Astrocyte (in vitro differentiated cells and primary cell): ENCODE measurements at regions not wholly inside any gene's neighbourhood (a gene's known extent, or its start where the extent isn't known, plus 50 kb on each side); places are given as distances from the start of the nearest gene placed in this dataset.
A peak's percentile ranks its signal among the peaks of the same experiment; 100 is the strongest.

Experiments
- DNase-seq: peaks from one replicate; pipeline ENCODE4 v3.0.0-alpha.2; 2010; ENCODE audit warnings: low read depth
- FAIRE-seq: peaks from 2 replicates; lab custom pipeline; 2011; peaks lifted over from hg19 to GRCh38; lab: Jason Lieb, UNC
- H2AFZ ChIP-seq: 2 replicates; pipeline ENCODE4 v1.6.0; 2012; ENCODE audit warnings: low read depth, low read length, inconsistent platforms
- H3K27ac ChIP-seq: 2 replicates; pipeline ENCODE4 v1.5.1; 2011; ENCODE audit warnings: low read depth, low read length, inconsistent platforms
- H3K27me3 ChIP-seq: 2 replicates; pipeline ENCODE4 v1.6.0; 2011; ENCODE audit warnings: low read length, inconsistent platforms; ENCODE audit not compliant: insufficient read depth
- H3K36me3 ChIP-seq: 2 replicates; pipeline ENCODE4 v1.5.1; 2011; ENCODE audit warnings: low read length, inconsistent platforms; ENCODE audit not compliant: insufficient read depth
- H3K4me1 ChIP-seq: 2 replicates; pipeline ENCODE4 v1.5.1; 2011; ENCODE audit warnings: low read length, inconsistent platforms; ENCODE audit not compliant: insufficient read depth
- H3K4me2 ChIP-seq: 2 replicates; pipeline ENCODE4 v1.6.0; 2012; ENCODE audit warnings: low read length, inconsistent platforms
- H3K4me3 ChIP-seq: 2 replicates; pipeline ENCODE4 v1.5.1; 2011; ENCODE audit warnings: low read depth, mild to moderate bottlenecking, low read length, inconsistent platforms; ENCODE audit not compliant: insufficient read depth
- H3K79me2 ChIP-seq: 2 replicates; pipeline ENCODE4 v1.6.0; 2012; ENCODE audit warnings: mild to moderate bottlenecking, low read length, inconsistent platforms; ENCODE audit not compliant: insufficient read depth
- H3K9ac ChIP-seq: 2 replicates; pipeline ENCODE4 v1.6.0; 2012; ENCODE audit warnings: mild to moderate bottlenecking, low read length, inconsistent platforms
- H3K9me3 ChIP-seq: 2 replicates; pipeline ENCODE4 v1.5.1; 2012; ENCODE audit warnings: low read depth, mild to moderate bottlenecking, low read length, inconsistent platforms; ENCODE audit not compliant: insufficient read depth
- H4K20me1 ChIP-seq: 2 replicates; pipeline ENCODE4 v1.6.0; 2012; ENCODE audit warnings: low read length, inconsistent platforms; ENCODE audit not compliant: insufficient read depth
- H3K27ac Mint-ChIP-seq: one replicate; pipeline ENCODE4 v1.8.0; 2021; ENCODE audit warnings: mild to moderate bottlenecking, mixed read lengths; ENCODE audit not compliant: unreplicated experiment
- H3K27me3 Mint-ChIP-seq: one replicate; pipeline ENCODE4 v1.8.0; 2021; ENCODE audit warnings: low read depth, mixed read lengths; ENCODE audit not compliant: unreplicated experiment
- H3K36me3 Mint-ChIP-seq: one replicate; pipeline ENCODE4 v1.8.0; 2021; ENCODE audit warnings: low read depth, mixed read lengths; ENCODE audit not compliant: unreplicated experiment
- H3K4me1 Mint-ChIP-seq: one replicate; pipeline ENCODE4 v1.8.0; 2021; ENCODE audit warnings: low read depth, mixed read lengths; ENCODE audit not compliant: unreplicated experiment
- H3K4me3 Mint-ChIP-seq: one replicate; pipeline ENCODE4 v1.8.0; 2021; ENCODE audit warnings: mild to moderate bottlenecking, moderate library complexity, mixed read lengths; ENCODE audit not compliant: unreplicated experiment
- H3K9me3 Mint-ChIP-seq: one replicate; pipeline ENCODE4 v1.8.0; 2021; ENCODE audit warnings: mild to moderate bottlenecking, mixed read lengths; ENCODE audit not compliant: unreplicated experiment
- CTCF ChIP-seq: IDR thresholded peaks from 2 replicates; pipeline ENCODE4 v1.5.1; 2011; ENCODE audit warnings: low read depth, mild to moderate bottlenecking, inconsistent platforms, low read length, moderate library complexity; ENCODE audit not compliant: insufficient read depth
- EZH2 ChIP-seq: IDR thresholded peaks from 2 replicates; pipeline ENCODE4 v1.6.1; 2012; ENCODE audit warnings: mild to moderate bottlenecking, low read length, inconsistent platforms; ENCODE audit not compliant: insufficient read depth

GRCh38 chr3:110174908-110175307 is 837.6 kb upstream of the DPPA4 start:
- H2AFZ ChIP-seq, result no peak overlapping the region
- no peak overlapping the region for H3K9ac ChIP-seq
- H3K27ac ChIP-seq, result no peak overlapping the region
- no peaks in the 10 kb centered on the region for H3K9me3 ChIP-seq
- H3K4me1 Mint-ChIP-seq, result peaks cover 9% of the 10 kb centered on the region
- H3K4me1 ChIP-seq, result no peaks in the 10 kb centered on the region
- no peaks in the 10 kb centered on the region for H3K27me3 ChIP-seq
- no peaks in the 10 kb centered on the region for H3K36me3 Mint-ChIP-seq
- no peaks in the 10 kb centered on the region for H3K27me3 Mint-ChIP-seq
- H3K79me2 ChIP-seq, result no peaks in the 10 kb centered on the region
- TF ChIP-seq EZH2, result no peak
- no peaks in the 10 kb centered on the region for H4K20me1 ChIP-seq
- H3K4me3 Mint-ChIP-seq, result no peak overlapping the region
- H3K4me3 ChIP-seq, result no peak overlapping the region
- FAIRE-seq (no peak), DNase-seq (peak; percentile 8)
- H3K4me2 ChIP-seq, result no peak overlapping the region
- no peaks in the 10 kb centered on the region for H3K36me3 ChIP-seq
- H3K9me3 Mint-ChIP-seq, result no peaks in the 10 kb centered on the region
- H3K27ac Mint-ChIP-seq, result no peak overlapping the region

GRCh38 chr3:110178965-110179364 is 841.6 kb upstream of the DPPA4 start:
- Mint-ChIP-seq H3K9me3 (no peaks in the 10 kb centered on the region), H3K4me3 (no peak overlapping the region), H3K27ac (no peak overlapping the region), H3K4me1 (peaks cover 9% of the 10 kb centered on the region), H3K27me3 (no peaks in the 10 kb centered on the region), H3K36me3 (no peaks in the 10 kb centered on the region)
- H3K4me1 ChIP-seq, result no peaks in the 10 kb centered on the region
- no peaks in the 10 kb centered on the region for H3K36me3 ChIP-seq
- H3K4me2 ChIP-seq, result no peak overlapping the region
- FAIRE-seq (no peak), DNase-seq (no peak)
- no peaks in the 10 kb centered on the region for H3K9me3 ChIP-seq
- no peaks in the 10 kb centered on the region for H4K20me1 ChIP-seq
- no peak overlapping the region for H2AFZ ChIP-seq
- H3K4me3 ChIP-seq, result no peak overlapping the region
- no peaks in the 10 kb centered on the region for H3K27me3 ChIP-seq
- TF ChIP-seq EZH2, result no peak
- H3K27ac ChIP-seq, result no peak overlapping the region
- no peaks in the 10 kb centered on the region for H3K79me2 ChIP-seq
- H3K9ac ChIP-seq, result no peak overlapping the region

GRCh38 chr3:110180733-110181132 is 843.4 kb upstream of the DPPA4 start:
- Mint-ChIP-seq H3K27ac (no peak overlapping the region), H3K27me3 (no peaks in the 10 kb centered on the region), H3K36me3 (no peaks in the 10 kb centered on the region), H3K4me3 (no peak overlapping the region), H3K4me1 (peaks cover 5% of the 10 kb centered on the region), H3K9me3 (no peaks in the 10 kb centered on the region)
- no peak for TF ChIP-seq EZH2
- TF ChIP-seq CTCF, result no peak
- H3K27ac ChIP-seq, result no peak overlapping the region
- H3K4me2 ChIP-seq, result no peak overlapping the region
- no peaks in the 10 kb centered on the region for H3K4me1 ChIP-seq
- H3K36me3 ChIP-seq, result no peaks in the 10 kb centered on the region
- H3K27me3 ChIP-seq, result no peaks in the 10 kb centered on the region
- H3K9ac ChIP-seq, result no peak overlapping the region
- no peak for FAIRE-seq
- no peak for DNase-seq
- H4K20me1 ChIP-seq, result no peaks in the 10 kb centered on the region
- H3K4me3 ChIP-seq, result no peak overlapping the region
- H2AFZ ChIP-seq, result peak overlapping the region; percentile 49
- no peaks in the 10 kb centered on the region for H3K9me3 ChIP-seq
- H3K79me2 ChIP-seq, result no peaks in the 10 kb centered on the region
